Mesothelial cell of epicardium (in vitro differentiated cells): ENCODE measurements at regions not wholly inside any gene's neighbourhood (a gene's known extent, or its start where the extent isn't known, plus 50 kb on each side); places are given as distances from the start of the nearest gene placed in this dataset.

Source experiments
- DNase-seq, 2 experiments: peaks; one replicate each; pipeline ENCODE4 v3.0.0; 2021; ENCODE audit warnings: low spot score in 2 of 2; ENCODE audit not compliant: unreplicated experiment in 2 of 2
- H3K27ac Mint-ChIP-seq: 2 replicates; pipeline ENCODE4 v1.8.0; 2021; ENCODE audit warnings: mixed read lengths
- H3K27me3 Mint-ChIP-seq: 2 replicates; pipeline ENCODE4 v1.8.0; 2021; ENCODE audit warnings: low read depth, mixed read lengths
- H3K36me3 Mint-ChIP-seq: 2 replicates; pipeline ENCODE4 v1.8.0; 2021; ENCODE audit warnings: mixed read lengths
- H3K4me1 Mint-ChIP-seq: 2 replicates; pipeline ENCODE4 v1.8.0; 2021; ENCODE audit warnings: mixed read lengths
- H3K4me3 Mint-ChIP-seq: 2 replicates; pipeline ENCODE4 v1.8.0; 2021; ENCODE audit warnings: mild to moderate bottlenecking, moderate library complexity, mixed read lengths
- H3K9me3 Mint-ChIP-seq: 2 replicates; pipeline ENCODE4 v1.8.0; 2021; ENCODE audit warnings: mixed read lengths
- TF ChIP-seq, protein P1 (sequence below): fragments of 200-600 bp; sonication (generic); IDR thresholded peaks from one replicate; pipeline ENCODE4 v1.5.0; 2021; ENCODE audit warnings: antibody characterized with exemption; ENCODE audit not compliant: unreplicated experiment

DNA sequence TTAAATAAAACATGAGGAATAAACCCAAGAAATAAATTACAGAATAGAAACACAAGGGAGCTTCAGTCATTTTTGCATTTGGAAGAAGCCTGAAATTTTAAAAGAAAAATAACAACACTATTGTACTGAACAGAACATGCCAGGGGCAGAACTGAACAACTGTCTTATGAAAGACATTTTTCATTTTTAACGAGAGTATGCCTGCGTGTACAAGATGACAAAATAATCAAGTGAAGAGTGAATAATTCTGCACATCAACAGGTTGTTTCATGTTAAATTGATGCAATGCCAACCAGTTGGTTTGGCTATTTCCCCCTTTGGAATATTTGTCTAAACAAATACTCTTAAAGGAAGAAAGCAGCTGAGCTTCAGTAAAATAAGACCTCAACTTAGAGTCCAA, 103.3 kb upstream of the BTG1 start:
- peaks cover 9% of the 10 kb centered on the region for H3K9me3 Mint-ChIP-seq
- TF ChIP-seq, protein P1, sequence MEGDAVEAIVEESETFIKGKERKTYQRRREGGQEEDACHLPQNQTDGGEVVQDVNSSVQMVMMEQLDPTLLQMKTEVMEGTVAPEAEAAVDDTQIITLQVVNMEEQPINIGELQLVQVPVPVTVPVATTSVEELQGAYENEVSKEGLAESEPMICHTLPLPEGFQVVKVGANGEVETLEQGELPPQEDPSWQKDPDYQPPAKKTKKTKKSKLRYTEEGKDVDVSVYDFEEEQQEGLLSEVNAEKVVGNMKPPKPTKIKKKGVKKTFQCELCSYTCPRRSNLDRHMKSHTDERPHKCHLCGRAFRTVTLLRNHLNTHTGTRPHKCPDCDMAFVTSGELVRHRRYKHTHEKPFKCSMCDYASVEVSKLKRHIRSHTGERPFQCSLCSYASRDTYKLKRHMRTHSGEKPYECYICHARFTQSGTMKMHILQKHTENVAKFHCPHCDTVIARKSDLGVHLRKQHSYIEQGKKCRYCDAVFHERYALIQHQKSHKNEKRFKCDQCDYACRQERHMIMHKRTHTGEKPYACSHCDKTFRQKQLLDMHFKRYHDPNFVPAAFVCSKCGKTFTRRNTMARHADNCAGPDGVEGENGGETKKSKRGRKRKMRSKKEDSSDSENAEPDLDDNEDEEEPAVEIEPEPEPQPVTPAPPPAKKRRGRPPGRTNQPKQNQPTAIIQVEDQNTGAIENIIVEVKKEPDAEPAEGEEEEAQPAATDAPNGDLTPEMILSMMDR, result no peak
- no peak overlapping the region for H3K27ac Mint-ChIP-seq
- no peak overlapping the region for H3K4me3 Mint-ChIP-seq
- H3K4me1 Mint-ChIP-seq, result peaks cover 3% of the 10 kb centered on the region
- no peak for DNase-seq
- no peaks in the 10 kb centered on the region for H3K27me3 Mint-ChIP-seq
- no peaks in the 10 kb centered on the region for H3K36me3 Mint-ChIP-seq

DNA sequence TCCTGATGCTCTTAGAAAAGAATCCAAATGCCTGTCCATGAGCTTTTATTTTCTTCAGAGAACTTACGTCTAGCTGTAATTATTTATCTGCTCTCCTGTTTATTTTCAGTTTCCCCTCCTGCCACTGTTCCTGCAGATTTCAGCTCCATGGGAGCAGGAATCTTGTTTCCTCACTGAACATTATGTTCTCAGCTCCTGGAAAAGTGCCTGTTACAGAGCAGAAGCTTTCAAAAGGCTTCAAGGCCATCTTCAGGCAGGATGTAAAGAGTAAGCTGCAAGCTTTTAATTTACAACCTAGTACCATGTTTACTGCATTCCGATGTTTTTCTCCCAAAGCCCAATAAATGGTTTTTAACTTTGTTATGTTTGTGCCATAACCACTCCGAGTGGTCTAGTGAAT, 98.4 kb upstream of the BTG1 start:
- Mint-ChIP-seq H3K27ac (peak overlapping the region; percentile 2), H3K9me3 (no peaks in the 10 kb centered on the region), H3K4me1 (peaks cover 7% of the 10 kb centered on the region), H3K27me3 (no peaks in the 10 kb centered on the region), H3K4me3 (no peak overlapping the region), H3K36me3 (no peaks in the 10 kb centered on the region)
- TF ChIP-seq, protein P1, result no peak
- DNase-seq, result no peak

- TF ChIP-seq, protein P1, result no peak
- DNase-seq, result no peak
- no peaks in the 10 kb centered on the region for H3K36me3 Mint-ChIP-seq
- H3K4me1 Mint-ChIP-seq, result peaks cover 7% of the 10 kb centered on the region
- H3K9me3 Mint-ChIP-seq, result no peaks in the 10 kb centered on the region
- no peaks in the 10 kb centered on the region for H3K27me3 Mint-ChIP-seq
- no peak overlapping the region for H3K27ac Mint-ChIP-seq
- H3K4me3 Mint-ChIP-seq, result no peak overlapping the region
Measured at GRCh38 chr12:92242907-92243306, 97.3 kb upstream of the BTG1 start.

DNA sequence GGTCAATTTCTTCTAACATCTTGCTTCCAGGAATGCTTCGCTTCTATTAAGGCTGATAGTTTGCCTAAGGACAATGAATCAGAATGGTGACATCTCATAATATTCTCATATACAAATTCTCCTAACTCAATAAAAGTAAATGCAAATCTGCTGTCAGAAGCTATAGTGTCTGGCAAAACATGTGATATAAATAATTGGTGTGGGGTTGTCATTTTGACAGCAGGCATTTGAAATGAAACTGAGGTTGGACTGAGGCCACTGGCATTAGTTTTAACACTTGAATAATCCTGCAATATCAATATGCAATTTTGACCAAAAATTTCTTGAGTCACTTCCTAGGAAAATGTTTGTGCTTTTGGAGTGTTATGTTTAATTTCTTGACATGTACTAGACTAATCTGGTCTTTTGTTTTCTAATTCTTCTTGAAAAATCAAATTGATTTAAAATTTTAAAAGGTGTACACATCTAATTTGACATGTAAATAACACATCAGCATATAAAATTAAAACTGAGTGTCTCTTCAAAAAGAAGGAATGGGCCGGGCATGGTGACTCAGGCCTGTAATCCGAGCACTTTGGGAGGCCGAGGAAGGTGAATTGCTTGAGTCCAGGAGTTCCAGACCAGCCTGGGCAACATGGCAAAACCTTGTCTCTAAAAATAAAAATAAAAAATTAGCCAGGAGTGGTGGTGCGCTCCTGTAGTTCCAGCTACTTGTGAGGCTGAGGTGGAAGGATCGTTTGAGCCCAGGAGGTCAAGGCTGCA, 92.3 kb upstream of the BTG1 start:
- no peaks in the 10 kb centered on the region for H3K27me3 Mint-ChIP-seq
- TF ChIP-seq, protein P1, result no peak
- H3K4me3 Mint-ChIP-seq, result no peak overlapping the region
- H3K9me3 Mint-ChIP-seq, result no peaks in the 10 kb centered on the region
- no peaks in the 10 kb centered on the region for H3K36me3 Mint-ChIP-seq
- DNase-seq, result no peak
- H3K4me1 Mint-ChIP-seq, result no peaks in the 10 kb centered on the region
- H3K27ac Mint-ChIP-seq, result no peak overlapping the region

DNA sequence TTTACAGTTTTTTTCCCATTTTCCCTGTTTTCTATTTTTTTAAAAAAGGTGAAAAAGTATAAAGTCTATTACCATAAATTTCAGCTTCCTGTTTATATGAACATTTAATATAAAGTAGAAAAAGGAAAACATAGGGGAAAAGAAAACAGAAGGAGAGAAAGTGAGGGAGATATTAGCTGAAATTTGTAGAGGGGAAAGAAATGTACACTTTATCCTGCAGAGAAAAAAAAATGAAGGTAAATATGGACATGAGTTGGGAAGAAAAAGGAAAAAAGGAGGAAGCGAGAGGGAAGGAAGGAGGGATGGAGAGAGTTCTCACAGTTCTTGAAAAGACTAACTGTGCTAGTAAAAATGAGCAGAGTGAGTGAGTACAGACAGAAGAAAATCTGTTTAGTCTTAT, 91.6 kb upstream of the BTG1 start:
- no peaks in the 10 kb centered on the region for H3K27me3 Mint-ChIP-seq
- H3K4me3 Mint-ChIP-seq, result no peak overlapping the region
- H3K9me3 Mint-ChIP-seq, result no peaks in the 10 kb centered on the region
- no peaks in the 10 kb centered on the region for H3K4me1 Mint-ChIP-seq
- H3K36me3 Mint-ChIP-seq, result no peaks in the 10 kb centered on the region
- no peak overlapping the region for H3K27ac Mint-ChIP-seq
- no peak for DNase-seq
- TF ChIP-seq, protein P1, result no peak
